GM12873 (cell line): ENCODE measurements at regions not wholly inside any gene's neighbourhood (a gene's known extent, or its start where the extent isn't known, plus 50 kb on each side); places are given as distances from the start of the nearest gene placed in this dataset.
A peak's percentile ranks its signal among the peaks of the same experiment; 100 is the strongest.

ENCODE experiments used
- CTCF ChIP-seq: IDR thresholded peaks from 2 replicates; pipeline ENCODE4 v1.5.1; 2012; ENCODE audit warnings: low read depth, mild to moderate bottlenecking, moderate library complexity, low read length, control low read depth; ENCODE audit not compliant: insufficient read depth; ENCODE audit errors: missing control alignments

- TF ChIP-seq CTCF: no peak
Observed at GRCh38 chrX:51437521-51437920, 58.9 kb downstream of the NUDT11 start.

GRCh38 chrX:51435101-51435500, 61.3 kb downstream of the NUDT11 start:
- no peak for TF ChIP-seq CTCF

GRCh38 chrX:51421972-51422597, 74.3 kb downstream of the NUDT11 start:
- TF ChIP-seq CTCF: no peak

GRCh38 chrX:51420610-51421009, 75.8 kb downstream of the NUDT11 start:
- peak; percentile 74 for TF ChIP-seq CTCF

GRCh38 chrX:51408462-51408861, 75.8 kb downstream of the NUDT10 start:
- TF ChIP-seq CTCF: no peak

GRCh38 chrX:51407520-51408409, 75.1 kb downstream of the NUDT10 start:
- no peak for TF ChIP-seq CTCF

GRCh38 chrX:51406688-51407519, 74.3 kb downstream of the NUDT10 start:
- no peak for TF ChIP-seq CTCF
